ENCODE measurements at regions not wholly inside any gene's neighbourhood (a gene's known extent, or its start where the extent isn't known, plus 50 kb on each side); places are given as distances from the start of the nearest gene placed in this dataset.

DNA sequence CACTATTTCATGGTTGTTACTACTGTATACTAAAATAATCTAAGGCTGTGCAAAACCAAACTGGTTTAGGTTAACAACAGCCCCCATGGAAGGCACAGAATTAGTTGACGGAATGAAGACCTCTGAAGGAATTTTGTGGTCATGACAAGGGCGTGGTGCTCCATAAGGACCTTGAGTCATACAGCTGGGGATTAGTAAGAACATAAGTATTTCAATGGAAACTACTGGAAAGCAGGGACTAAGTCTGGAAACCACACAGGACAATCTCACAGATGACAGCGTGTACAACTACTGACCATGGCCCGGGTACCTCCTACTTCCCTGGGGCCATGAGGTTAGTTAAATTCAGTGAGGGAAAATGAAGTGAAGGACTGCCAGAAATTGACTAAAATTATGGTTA is 98.5 kb upstream of the PLEKHA5 start:
- TF ChIP-seq, protein P1, sequence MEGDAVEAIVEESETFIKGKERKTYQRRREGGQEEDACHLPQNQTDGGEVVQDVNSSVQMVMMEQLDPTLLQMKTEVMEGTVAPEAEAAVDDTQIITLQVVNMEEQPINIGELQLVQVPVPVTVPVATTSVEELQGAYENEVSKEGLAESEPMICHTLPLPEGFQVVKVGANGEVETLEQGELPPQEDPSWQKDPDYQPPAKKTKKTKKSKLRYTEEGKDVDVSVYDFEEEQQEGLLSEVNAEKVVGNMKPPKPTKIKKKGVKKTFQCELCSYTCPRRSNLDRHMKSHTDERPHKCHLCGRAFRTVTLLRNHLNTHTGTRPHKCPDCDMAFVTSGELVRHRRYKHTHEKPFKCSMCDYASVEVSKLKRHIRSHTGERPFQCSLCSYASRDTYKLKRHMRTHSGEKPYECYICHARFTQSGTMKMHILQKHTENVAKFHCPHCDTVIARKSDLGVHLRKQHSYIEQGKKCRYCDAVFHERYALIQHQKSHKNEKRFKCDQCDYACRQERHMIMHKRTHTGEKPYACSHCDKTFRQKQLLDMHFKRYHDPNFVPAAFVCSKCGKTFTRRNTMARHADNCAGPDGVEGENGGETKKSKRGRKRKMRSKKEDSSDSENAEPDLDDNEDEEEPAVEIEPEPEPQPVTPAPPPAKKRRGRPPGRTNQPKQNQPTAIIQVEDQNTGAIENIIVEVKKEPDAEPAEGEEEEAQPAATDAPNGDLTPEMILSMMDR (conservative IDR thresholded peaks at IDR 0.05; ENCODE audit: control insufficient read depth, insufficient read depth, low read depth, low read length), result no peak
- H3K4me3 ChIP-seq (ENCODE audit: control insufficient read depth, low read depth, low read length), result no peak overlapping the region
- DNase-seq (ENCODE audit: low read depth), result peak; percentile 93

DNA sequence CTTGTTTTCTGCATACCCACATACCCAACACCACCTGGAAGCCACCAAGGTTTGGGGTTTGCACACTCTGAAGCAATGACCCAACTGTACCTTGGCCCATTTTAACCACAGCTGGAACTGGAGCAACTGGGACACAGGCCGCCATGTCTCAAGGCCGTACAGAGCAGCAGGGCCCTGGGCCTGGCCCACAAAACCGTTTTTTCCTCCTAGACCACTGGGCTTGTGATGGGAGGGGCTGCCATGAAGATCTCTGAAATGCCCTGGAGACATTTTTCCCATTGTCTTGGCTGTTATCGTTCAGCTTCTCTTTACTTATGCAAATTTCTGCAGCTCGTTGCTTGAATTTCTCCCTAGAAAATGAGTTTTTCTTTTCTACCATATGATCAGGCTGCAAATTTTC is 96.7 kb upstream of the PLEKHA5 start:
- TF ChIP-seq, protein P1 (conservative IDR thresholded peaks at IDR 0.05; ENCODE audit: control insufficient read depth, insufficient read depth, low read depth, low read length), result no peak
- H3K4me3 ChIP-seq (ENCODE audit: control insufficient read depth, low read depth, low read length), result no peak overlapping the region
- no peak for DNase-seq (ENCODE audit: low read depth)

- TF ChIP-seq, protein P1 (conservative IDR thresholded peaks at IDR 0.05; ENCODE audit: control insufficient read depth, insufficient read depth, low read depth, low read length), result no peak
- H3K4me3 ChIP-seq (ENCODE audit: control insufficient read depth, low read depth, low read length), result no peak overlapping the region
- no peak for DNase-seq (ENCODE audit: low read depth)
Observed at GRCh38 chr12:19033244-19033643, 96.3 kb upstream of the PLEKHA5 start.

GRCh38 chr12:19034937-19035336 is 94.6 kb upstream of the PLEKHA5 start:
- DNase-seq (ENCODE audit: low read depth), result no peak
- H3K4me3 ChIP-seq (ENCODE audit: control insufficient read depth, low read depth, low read length), result no peak overlapping the region
- TF ChIP-seq, protein P1 (conservative IDR thresholded peaks at IDR 0.05; ENCODE audit: control insufficient read depth, insufficient read depth, low read depth, low read length), result no peak

DNA sequence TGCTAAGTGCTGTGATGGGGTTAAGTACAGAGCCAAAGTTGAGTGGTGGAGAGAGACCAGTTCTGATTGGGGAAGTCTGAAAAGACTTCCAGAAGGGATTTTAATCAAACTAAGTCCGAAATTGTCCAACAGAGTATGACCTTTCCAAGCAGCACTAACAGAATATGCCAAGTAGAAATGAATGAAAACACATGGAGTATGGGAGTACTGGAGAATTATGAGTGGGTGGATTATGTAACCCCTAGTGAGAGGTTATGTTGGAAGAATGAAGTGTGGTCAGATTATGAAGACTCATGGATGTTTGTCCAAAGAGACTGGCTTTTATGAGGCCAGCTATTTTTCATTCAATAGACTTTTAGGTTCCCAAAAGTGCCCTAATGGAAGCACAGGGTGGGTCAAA is 94.0 kb upstream of the PLEKHA5 start:
- TF ChIP-seq, protein P1 (conservative IDR thresholded peaks at IDR 0.05; ENCODE audit: control insufficient read depth, insufficient read depth, low read depth, low read length), result no peak
- DNase-seq (ENCODE audit: low read depth), result peak; percentile 89
- no peak overlapping the region for H3K4me3 ChIP-seq (ENCODE audit: control insufficient read depth, low read depth, low read length)

DNA sequence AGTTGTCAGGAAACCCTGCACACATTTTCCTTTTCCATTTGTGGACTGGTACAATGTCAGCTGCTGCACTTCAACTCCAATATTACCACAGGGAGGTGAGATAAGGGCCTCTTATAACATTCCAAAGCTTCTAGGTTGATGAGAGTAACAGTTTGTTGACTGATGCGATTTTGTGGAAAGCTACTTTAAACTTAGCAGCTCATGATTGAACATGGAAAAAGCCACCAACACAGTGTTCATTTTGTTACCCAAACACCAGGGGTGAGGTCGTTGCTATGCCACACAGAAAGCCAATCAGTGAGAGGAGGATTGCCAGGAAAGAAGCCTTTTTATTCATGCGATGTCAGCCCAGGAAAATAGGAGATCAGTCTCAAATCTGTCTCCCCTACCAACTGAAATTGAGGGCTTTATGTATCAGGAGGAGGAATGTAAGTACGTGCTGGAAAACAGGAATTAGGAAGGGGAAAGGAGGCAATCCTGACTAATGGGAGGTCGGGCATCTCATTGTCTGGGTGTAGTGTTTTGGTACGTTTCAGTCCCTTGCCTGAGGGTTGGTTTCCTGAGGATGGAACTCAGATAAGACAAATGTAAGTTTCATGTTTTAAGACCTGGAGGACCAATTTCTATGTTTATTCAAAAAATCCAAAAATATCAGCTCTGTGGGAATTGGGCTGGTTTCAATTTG is 92.7 kb upstream of the PLEKHA5 start:
- TF ChIP-seq, protein P1 (conservative IDR thresholded peaks at IDR 0.05; ENCODE audit: control insufficient read depth, insufficient read depth, low read depth, low read length), result no peak
- no peak for DNase-seq (ENCODE audit: low read depth)
- no peak overlapping the region for H3K4me3 ChIP-seq (ENCODE audit: control insufficient read depth, low read depth, low read length)

DNA sequence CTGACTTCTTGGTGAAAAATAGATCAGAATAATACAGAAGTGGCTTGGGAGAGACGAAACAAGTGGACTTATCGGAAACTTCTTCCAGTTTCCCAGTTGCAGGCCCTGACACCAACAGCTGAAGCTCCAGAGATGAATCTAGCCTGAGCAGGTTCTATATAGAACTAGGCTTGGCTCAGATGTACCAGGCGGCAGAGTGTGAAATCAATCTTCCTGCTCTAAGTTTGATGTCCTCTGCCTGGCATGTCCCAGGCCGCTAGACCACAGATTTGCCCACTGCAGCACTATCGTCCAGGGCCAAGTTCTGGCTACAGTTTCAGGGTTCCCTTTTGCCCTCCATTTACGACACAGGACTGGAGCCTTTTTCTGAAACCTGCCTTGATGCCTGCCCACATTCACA is 91.3 kb upstream of the PLEKHA5 start:
- no peak for DNase-seq (ENCODE audit: low read depth)
- TF ChIP-seq, protein P1 (conservative IDR thresholded peaks at IDR 0.05; ENCODE audit: control insufficient read depth, insufficient read depth, low read depth, low read length), result no peak
- H3K4me3 ChIP-seq (ENCODE audit: control insufficient read depth, low read depth, low read length), result no peak overlapping the region

All from fibroblast of mammary gland (primary cell).